Stimulated activated CD8-positive, alpha-beta memory T cell treated with anti-CD3 and anti-CD28 coated beads, Interleukin-4, amount 100 ng/mL, for 1 hour (primary cell): ENCODE measurements at regions not wholly inside any gene's neighbourhood (a gene's known extent, or its start where the extent isn't known, plus 50 kb on each side); places are given as distances from the start of the nearest gene placed in this dataset.
"Not testable (repeated sequence)": the region's sequence is repeated elsewhere in the genome, so short reads cannot be mapped to it uniquely, and the experiment has no call there.

Source experiments
- DNase-seq, 2 donors: peaks; one replicate each; pipeline ENCODE4 v3.0.0-alpha.2; 2020; ENCODE audit warnings: low read depth in 2 of 2, low spot score in 1 of 2

- DNase-seq, result no peak
Observed at GRCh38 chr21:15119486-15119885, 54.7 kb upstream of the NRIP1 start.

DNA sequence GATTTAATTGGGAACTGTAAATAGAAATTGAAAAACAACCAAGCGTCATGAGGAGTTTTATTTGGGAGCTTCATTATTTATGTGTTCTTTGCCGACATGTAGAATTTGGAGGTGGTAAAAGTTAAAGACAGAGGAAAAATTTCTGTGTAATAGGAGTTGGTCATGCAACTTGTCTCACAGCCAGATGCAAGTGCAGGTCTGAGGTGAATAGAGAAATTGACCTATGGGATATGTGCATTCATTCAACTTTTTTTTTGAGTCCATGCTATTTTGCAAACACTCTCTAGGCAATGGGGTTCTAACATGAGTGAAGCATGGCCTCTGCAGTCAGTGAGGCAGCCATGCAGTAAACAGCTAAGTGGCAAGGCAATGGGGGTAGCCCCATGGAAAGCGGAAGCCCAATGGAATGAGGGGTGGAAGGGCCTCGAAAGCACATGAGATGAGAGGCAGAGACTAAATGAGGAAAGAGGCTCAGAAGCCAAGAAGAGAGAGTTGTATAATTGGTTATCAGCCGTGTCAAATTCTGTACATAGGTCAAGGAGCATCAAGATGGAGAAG is 56.4 kb upstream of the NRIP1 start:
- no peak for DNase-seq

GRCh38 chr21:15121655-15122120 is 56.9 kb upstream of the NRIP1 start:
- no peak for DNase-seq

DNA sequence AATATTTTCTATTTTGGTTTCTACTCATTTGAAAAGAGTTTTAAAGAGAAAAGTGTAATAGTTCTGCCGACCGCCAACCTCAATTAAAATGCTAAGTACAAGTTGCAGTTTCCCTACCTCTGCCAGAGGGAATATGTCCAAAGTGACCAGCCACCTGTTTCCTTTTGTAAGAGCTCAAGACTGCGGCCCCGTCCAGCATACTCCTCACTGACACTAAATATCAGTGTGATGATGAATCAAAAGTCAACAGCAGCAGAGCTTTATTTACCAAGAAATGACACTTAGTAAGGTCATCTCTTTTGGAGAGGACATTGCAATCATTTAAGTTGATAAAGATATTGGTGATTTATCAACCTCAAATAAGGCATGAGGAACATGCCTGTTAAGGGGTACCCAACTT is 57.4 kb upstream of the NRIP1 start:
- DNase-seq, result no peak

DNA sequence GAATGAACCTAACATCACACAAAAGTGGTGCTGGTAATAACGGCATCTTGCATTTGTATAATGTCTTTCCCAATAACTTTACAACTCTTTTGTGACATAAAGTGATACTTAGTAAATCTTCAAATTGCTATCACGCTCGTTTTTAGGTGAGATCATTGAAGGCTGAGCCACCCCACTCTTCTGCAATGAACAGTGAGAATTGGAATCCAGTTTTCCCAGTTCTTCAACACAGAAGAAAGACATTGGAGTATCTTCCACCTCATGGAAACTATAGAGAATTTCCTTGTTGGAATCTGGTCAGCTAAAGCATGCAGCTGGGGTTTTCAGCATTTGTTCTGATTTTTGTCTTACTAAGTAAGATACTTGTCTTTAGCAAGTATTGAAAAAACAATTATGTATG is 59.9 kb upstream of the NRIP1 start:
- DNase-seq, result no peak

GRCh38 chr21:15126948-15127347 is 62.1 kb upstream of the NRIP1 start:
- no peak for DNase-seq

DNA sequence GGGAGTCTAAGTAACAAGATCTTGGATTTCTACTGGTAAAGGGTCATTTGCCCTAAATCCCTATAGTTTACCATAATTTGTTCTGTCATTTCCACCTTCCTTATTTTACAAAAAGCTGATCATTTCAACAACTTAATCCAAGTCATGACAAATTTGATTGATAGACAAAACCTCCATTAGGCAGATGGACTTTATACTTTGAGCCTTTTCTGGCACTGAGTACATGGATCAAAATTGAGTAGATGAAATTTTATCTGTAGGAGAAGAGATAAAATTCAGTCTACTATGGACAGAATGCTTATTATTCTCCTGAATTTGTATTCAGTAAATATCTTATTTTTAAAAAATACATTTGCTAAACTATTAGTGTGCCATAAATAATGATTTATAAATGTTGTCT is 62.6 kb upstream of the NRIP1 start:
- no peak for DNase-seq

GRCh38 chr21:15128267-15128666 is 63.5 kb upstream of the NRIP1 start:
- DNase-seq, result no peak

DNA sequence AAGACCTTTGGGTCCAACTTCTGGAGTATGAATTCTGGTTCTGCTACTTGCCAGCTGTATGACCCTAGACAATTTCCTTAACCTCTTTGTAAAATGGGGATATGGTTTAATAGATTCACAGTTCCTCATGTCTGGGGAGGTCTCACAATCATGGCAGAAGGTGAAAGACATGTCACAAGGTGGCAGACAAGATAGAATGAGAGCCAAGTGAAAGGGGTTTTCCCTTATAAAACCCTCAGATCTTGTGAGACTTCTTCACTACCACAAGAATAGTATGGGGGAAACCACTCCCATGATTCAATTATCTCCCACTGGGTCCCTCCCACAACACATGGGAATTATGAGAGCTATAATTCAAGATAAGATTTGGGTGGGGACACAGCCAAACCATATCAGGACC is 63.9 kb upstream of the NRIP1 start:
- DNase-seq, result not testable (repeated sequence)

DNA sequence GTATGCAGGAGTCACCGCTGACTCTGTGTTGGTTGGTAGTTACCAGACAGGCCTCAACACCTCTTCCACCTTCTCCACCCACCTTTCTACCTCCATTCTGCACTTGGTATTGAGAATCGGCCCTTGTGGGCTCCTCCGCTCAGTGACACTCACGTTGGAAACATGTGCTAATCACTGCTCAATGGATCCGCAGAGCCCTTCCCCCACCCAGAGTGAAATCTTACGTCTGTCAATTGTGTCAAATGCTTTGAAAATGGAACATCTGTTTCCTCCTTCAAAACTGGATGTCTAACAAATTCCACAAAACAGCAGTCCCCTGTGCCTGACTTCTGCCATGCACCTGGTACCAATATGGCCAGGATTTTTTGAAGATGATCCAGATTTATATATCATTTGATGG is 65.5 kb upstream of the NRIP1 start:
- DNase-seq, result no peak

GRCh38 chr21:15130751-15131150 is 66.0 kb upstream of the NRIP1 start:
- DNase-seq, result no peak

DNA sequence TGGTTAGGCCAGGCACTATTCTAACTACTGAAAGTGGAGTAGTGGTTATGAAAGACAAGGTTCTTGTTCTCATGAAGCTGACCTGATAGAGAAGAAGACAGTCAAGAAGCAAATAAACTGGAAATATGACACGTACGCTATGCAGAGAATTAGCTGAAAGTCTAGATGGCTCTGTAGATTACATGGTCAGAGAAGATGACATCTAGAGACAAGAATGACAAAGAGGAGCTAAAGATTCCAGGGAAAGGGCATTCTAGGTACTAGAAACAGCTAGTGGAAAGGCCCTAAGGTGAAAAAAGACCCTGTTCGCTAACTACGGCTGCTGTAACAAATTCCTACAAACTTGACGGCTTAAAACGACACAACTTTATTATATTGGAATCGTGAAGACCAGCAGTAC is 68.0 kb upstream of the NRIP1 start:
- no peak for DNase-seq

- no peak for DNase-seq
Observed at GRCh38 chr21:15134701-15135470, 70.1 kb upstream of the NRIP1 start.

DNA sequence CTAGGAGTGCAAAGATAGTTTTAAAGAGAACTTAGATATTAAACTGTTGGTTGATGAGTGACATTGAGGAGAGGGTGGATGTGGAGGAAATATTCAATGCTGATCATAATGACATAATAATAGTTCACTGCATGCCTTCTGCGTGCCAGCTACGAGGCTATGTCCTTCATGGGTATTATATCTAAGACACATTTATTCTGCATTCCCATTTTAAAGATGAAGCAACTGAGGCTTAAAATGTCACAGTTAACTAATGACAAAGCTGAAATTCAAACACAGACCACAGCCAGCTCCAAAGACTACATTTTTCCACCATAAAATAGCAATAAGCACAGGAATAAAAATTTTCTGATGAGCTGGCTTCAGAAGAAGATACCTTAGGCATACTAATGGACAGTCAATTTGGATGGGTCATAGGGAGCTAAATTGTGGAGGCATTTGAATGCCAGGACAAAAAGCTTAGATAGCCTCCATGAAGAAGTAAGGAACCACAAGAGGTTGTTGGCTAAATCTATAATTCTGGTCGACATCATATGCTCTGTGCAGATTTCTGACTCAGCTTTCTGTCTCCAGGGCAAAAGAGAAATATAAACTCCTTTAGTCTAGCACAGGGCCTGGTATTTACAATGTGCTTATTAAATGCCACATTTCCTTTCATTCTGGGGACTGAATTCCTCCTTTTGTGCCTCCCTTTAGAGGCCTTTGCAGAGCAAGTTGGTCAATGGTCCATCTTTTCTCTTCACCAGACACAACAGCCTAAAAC is 71.2 kb upstream of the NRIP1 start:
- DNase-seq, result no peak

GRCh38 chr21:15138490-15138889 is 73.7 kb upstream of the NRIP1 start:
- no peak for DNase-seq

GRCh38 chr21:15139898-15140297 is 75.1 kb upstream of the NRIP1 start:
- no peak for DNase-seq

- DNase-seq, result no peak
Observed at GRCh38 chr21:15140321-15141019, 75.7 kb upstream of the NRIP1 start.

DNA sequence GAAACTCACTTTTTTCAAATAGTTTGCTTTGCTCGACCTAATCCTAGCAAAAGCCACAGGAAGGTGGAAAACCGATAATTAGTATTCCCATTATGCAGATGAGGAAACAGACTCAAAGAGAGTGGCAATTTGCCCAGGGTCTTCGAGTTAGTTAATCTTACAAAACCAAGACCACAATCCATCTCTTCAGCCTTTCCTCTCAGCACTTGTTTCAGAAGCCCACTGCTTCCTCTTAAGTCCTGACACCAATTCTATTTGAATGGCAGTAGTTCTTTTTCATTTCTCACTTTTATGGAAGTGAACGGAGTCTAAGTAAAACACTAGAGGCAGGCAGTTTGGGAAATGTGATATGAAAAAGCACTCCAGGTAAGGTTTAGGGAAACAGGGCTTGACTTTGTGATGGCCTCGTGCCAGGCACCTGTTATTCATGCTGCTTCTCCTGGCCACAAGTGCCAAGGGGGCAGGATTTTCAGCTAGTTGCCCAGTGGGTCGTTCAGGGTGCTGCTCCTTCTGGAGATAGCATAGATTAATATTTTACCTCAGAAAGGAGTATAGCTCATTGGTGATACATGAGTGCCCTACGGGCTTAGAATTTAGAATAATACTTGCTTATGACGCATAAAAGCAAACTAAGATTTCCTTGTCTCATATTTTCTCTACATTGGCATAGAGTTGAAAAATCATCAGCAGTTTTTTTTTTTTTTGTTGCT is 76.6 kb upstream of the NRIP1 start:
- no peak for DNase-seq

DNA sequence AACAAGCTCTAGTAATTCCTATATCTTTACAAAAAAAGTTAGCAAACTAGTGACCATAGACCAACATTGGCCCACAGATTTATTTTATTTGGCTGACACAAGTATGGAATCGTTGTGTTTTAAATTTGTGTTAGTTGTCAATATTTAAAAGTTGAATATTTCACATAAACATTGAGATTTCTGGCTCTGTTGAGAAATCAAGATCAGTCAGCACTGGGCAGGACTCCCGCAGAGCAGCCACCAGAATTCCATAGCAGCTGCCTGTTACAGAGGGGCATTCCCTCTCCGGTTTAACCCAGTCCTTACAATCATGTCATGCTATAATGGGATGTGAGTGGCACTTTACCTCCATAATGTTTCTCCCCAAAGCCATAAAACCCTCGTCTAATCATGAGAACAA is 79.2 kb upstream of the NRIP1 start:
- no peak for DNase-seq

DNA sequence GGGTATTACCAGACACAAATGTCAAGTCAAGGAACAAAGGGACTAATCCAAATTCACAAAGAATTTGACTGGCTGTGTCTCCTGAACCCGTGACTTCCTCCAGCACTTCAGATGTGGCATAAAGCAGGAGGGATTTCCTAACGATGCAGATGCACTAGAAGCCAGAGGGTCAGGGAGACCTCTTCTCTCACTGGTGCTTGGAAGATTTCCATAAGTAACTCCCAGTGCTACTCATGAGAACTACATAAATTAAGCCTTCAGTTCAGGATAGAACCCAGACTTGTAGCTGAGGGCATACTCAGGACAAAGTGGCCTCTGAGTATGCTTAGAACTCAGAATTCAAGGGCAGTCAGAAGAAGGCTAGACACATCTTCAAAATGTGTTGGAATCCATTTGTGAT is 83.6 kb upstream of the NRIP1 start:
- DNase-seq, result no peak

- no peak for DNase-seq
Observed at GRCh38 chr21:15149600-15150224, 84.9 kb upstream of the NRIP1 start.
